HCT116 (cell line): ENCODE measurements at regions not wholly inside any gene's neighbourhood (a gene's known extent, or its start where the extent isn't known, plus 50 kb on each side); places are given as distances from the start of the nearest gene placed in this dataset.

Experiments
- ATAC-seq: fragments of 200-7000 bp; cut with Tn5 transposase; 2 replicates; pipeline ENCODE4 v1.9.1; 2020; ENCODE audit warnings: mild to moderate bottlenecking, moderate library complexity
- BruUV-seq: library from RNA; stranded (reverse); fragments of 400-500 nt; replicated peaks from 2 replicates; lab custom pipeline; 2021; lab: Mats Ljungman, UMichigan
- CTCF ChIA-PET: fragments of 300-600 bp; sonication (Branson Sonifier 250); formaldehyde crosslinking; loops from one replicate; lab custom pipeline; 2021; ENCODE audit warnings: antibody characterized with exemption; lab: Charles Lee
- POLR2A ChIA-PET: fragments of 300-600, 350-600 bp; sonication (Branson Sonifier 250); formaldehyde crosslinking; loops from one replicate; lab custom pipeline; 2021; ENCODE audit warnings: antibody characterized with exemption; lab: Charles Lee
- RAD21 ChIA-PET, 2 experiments: fragments of 300-600 bp; sonication (Branson Sonifier 250); formaldehyde crosslinking; loops; one replicate each; lab custom pipeline; 2023; ENCODE audit warnings: low total read pairs in 2 of 2; ENCODE audit not compliant: uncharacterized antibody in 2 of 2, unreplicated experiment in 2 of 2, low non-redundant PET in 1 of 2; lab: Charles Lee
- DNase-seq: peaks from one replicate; pipeline ENCODE4 v3.0.0-alpha.2; 2010; ENCODE audit warnings: low read depth, low spot score
- H2AFZ ChIP-seq: fragments of 200-600 bp; shearing (Covaris generic), sonication (generic); 2 replicates; pipeline ENCODE4 v1.6.1; 2017; ENCODE audit warnings: low read depth, mixed run types, mixed read lengths, antibody characterized with exemption, low read length; ENCODE audit not compliant: poor library complexity, severe bottlenecking
- H3K27ac ChIP-seq: 2 replicates; pipeline ENCODE4 v1.5.1; 2012; ENCODE audit warnings: low read depth, low read length
- H3K27me3 ChIP-seq: fragments of 200-600 bp; sonication (generic); 2 replicates; pipeline ENCODE4 v1.6.1; 2016; ENCODE audit warnings: mixed run types, low read length, mixed read lengths; ENCODE audit not compliant: insufficient read depth
- H3K36me3 ChIP-seq, 2 experiments: fragments of 200-500 bp in 1 of 2; fragments of 200-600 bp in 1 of 2; sonication (Bioruptor generic) in 1 of 2; sonication (generic) in 1 of 2; 2 replicates each; pipeline versions ENCODE4 v1.5.1 to v1.6.1; 2014 to 2016; ENCODE audit warnings: low read length in 2 of 2, inconsistent platforms in 1 of 2, mixed read lengths in 1 of 2, mixed run types in 1 of 2; ENCODE audit not compliant: insufficient read depth in 2 of 2, control insufficient read depth in 1 of 2
- H3K4me1 ChIP-seq, 2 experiments: fragments of 200-600 bp in 1 of 2; sonication (generic) in 1 of 2; 2 replicates each; pipeline versions ENCODE4 v1.5.1 to v1.6.1; 2012 to 2017; ENCODE audit warnings: low read length in 2 of 2, inconsistent platforms in 1 of 2, mild to moderate bottlenecking in 1 of 2, mixed read lengths in 1 of 2, mixed run types in 1 of 2, moderate library complexity in 1 of 2; ENCODE audit not compliant: insufficient read depth in 2 of 2, control insufficient read depth in 1 of 2
- H3K4me2 ChIP-seq: fragments of 200-600 bp; sonication (generic); 2 replicates; pipeline ENCODE4 v1.6.1; 2017; ENCODE audit warnings: mixed run types, low read length, mixed read lengths
- H3K4me3 ChIP-seq, 2 experiments: fragments of 200-600 bp in 1 of 2; sonication (generic) in 1 of 2; replicated peaks in 1 of 2; 2 replicates each; pipeline ENCODE4 v1.5.1; 2011 to 2016; ENCODE audit warnings: low read length in 2 of 2, control low read depth in 1 of 2, low read depth in 1 of 2, mild to moderate bottlenecking in 1 of 2, mixed read lengths in 1 of 2, mixed run types in 1 of 2
- H3K79me2 ChIP-seq: fragments of 200-600 bp; sonication (generic); 2 replicates; pipeline ENCODE4 v1.6.1; 2017; ENCODE audit warnings: mild to moderate bottlenecking, mixed run types, low read length, moderate library complexity, mixed read lengths; ENCODE audit not compliant: insufficient read depth
- H3K9ac ChIP-seq: fragments of 200-600 bp; sonication (generic); 2 replicates; pipeline ENCODE4 v1.6.1; 2016; ENCODE audit warnings: low read length, mixed read lengths
- H3K9me2 ChIP-seq: fragments of 200-600 bp; sonication (generic), shearing (Covaris generic); 2 replicates; pipeline ENCODE4 v1.6.1; 2017; ENCODE audit warnings: mixed run types, mild to moderate bottlenecking, moderate library complexity; ENCODE audit not compliant: insufficient read depth
- H3K9me3 ChIP-seq, 2 experiments: fragments of 200-500 bp in 1 of 2; fragments of 200-600 bp in 1 of 2; sonication (Bioruptor generic) in 1 of 2; sonication (generic) in 1 of 2; 2 replicates each; pipeline ENCODE4 v1.6.1; 2014 to 2017; ENCODE audit warnings: low read length in 2 of 2, mixed read lengths in 2 of 2, inconsistent platforms in 1 of 2, low read depth in 1 of 2, mild to moderate bottlenecking in 1 of 2, mixed run types in 1 of 2, moderate library complexity in 1 of 2; ENCODE audit not compliant: control insufficient read depth in 1 of 2, insufficient read depth in 1 of 2
- H4K20me1 ChIP-seq: fragments of 200-600 bp; sonication (generic), shearing (Covaris generic); 2 replicates; pipeline ENCODE4 v1.6.1; 2017; ENCODE audit warnings: mixed run types, mild to moderate bottlenecking, moderate library complexity; ENCODE audit not compliant: insufficient read depth
- ELF1 ChIP-seq: IDR thresholded peaks from 2 replicates; pipeline ENCODE4 v1.6.1; 2012; ENCODE audit warnings: low read depth, borderline replicate concordance
- FOSL1 ChIP-seq: IDR thresholded peaks from 2 replicates; pipeline ENCODE4 v1.6.1; 2012; ENCODE audit warnings: low read depth
- JUND ChIP-seq: IDR thresholded peaks from 2 replicates; pipeline ENCODE4 v1.6.1; 2012
- POLR2AphosphoS5 ChIP-seq: IDR thresholded peaks from 2 replicates; pipeline ENCODE4 v1.6.1; 2011; ENCODE audit warnings: mild to moderate bottlenecking, low read depth, low read length, moderate library complexity
- RAD21 ChIP-seq: IDR thresholded peaks from 2 replicates; pipeline ENCODE4 v1.6.1; 2012; ENCODE audit warnings: low read depth, mild to moderate bottlenecking
- SP1 ChIP-seq: IDR thresholded peaks from 2 replicates; pipeline ENCODE4 v1.6.1; 2012; ENCODE audit warnings: low read depth
- SRF ChIP-seq: IDR thresholded peaks from 2 replicates; pipeline ENCODE4 v1.6.1; 2012; ENCODE audit warnings: low read depth
- YY1 ChIP-seq: IDR thresholded peaks from 2 replicates; pipeline ENCODE4 v1.6.1; 2011; ENCODE audit warnings: low read length, low read depth, moderate library complexity, mild to moderate bottlenecking; ENCODE audit not compliant: insufficient replicate concordance; ENCODE audit errors: extremely low read depth
- ZFX ChIP-seq: fragments of 450-650 bp; IDR thresholded peaks from 2 replicates; pipeline ENCODE4 v1.6.1; 2017
- ZNF274 ChIP-seq: fragments of 200-500 bp; sonication (Bioruptor generic); IDR thresholded peaks from 2 replicates; pipeline ENCODE4 v1.6.1; 2014; ENCODE audit warnings: mild to moderate bottlenecking, low read depth, low read length, inconsistent platforms
- intact Hi-C: fragments of 100-400 bp; cut with micrococcal nuclease; formaldehyde crosslinking; loops from 2 replicates; pipeline ENCODE4 v1.10.0; 2022
- TF ChIP-seq, protein P1 (sequence below), 3 experiments: fragments of 200-600 bp in 1 of 3; sonication (generic) in 1 of 3; IDR thresholded peaks in 2 of 3; conservative IDR thresholded peaks in 1 of 3; 2 replicates each; pipeline ENCODE4 v1.5.1; 2012 to 2017; ENCODE audit warnings: low read depth in 2 of 3, low read length in 2 of 3, antibody characterized with exemption in 1 of 3, borderline replicate concordance in 1 of 3, control low read depth in 1 of 3, mild to moderate bottlenecking in 1 of 3, mixed read lengths in 1 of 3, mixed run types in 1 of 3, moderate library complexity in 1 of 3; ENCODE audit not compliant: insufficient read depth in 1 of 3
- TF ChIP-seq, protein P2 (sequence below): IDR thresholded peaks from 2 replicates; pipeline ENCODE4 v1.6.1; 2012
- TF ChIP-seq, protein P3 (sequence below): IDR thresholded peaks from 2 replicates; pipeline ENCODE4 v1.6.1; 2012

GRCh38 chr16:9345880-9346279, 254.4 kb downstream of the HAPSTR1 start:
- H3K4me1 ChIP-seq, result no peaks in the 10 kb centered on the region
- intact Hi-C loops, result no loop called here

DNA sequence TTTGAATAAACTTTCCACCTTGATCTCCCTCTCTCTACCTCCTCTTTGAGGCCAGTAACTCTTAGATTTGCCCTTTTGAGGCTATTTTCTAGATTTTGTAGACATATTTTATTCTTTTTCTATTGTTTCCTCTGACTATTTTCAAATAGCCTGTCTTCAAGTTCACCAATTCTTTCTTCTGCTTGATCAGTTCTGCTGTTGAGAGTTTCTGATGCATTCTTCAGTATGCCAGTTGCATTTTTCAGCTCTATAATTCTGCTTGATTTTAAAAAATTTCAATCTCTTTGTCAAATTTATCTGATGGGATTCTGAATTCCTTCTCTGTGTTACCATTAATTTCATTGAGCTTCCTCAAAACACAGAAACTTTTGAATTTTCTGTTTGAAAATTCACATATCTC, 257.5 kb downstream of the HAPSTR1 start:
- intact Hi-C loops, result no loop called here
- no peaks in the 10 kb centered on the region for H3K9me3 ChIP-seq
- H3K9me2 ChIP-seq, result no peaks in the 10 kb centered on the region
- ATAC-seq (no peak), DNase-seq (no peak)
- no peak overlapping the region for H3K27ac ChIP-seq
- H4K20me1 ChIP-seq, result no peaks in the 10 kb centered on the region
- ChIA-PET CTCF (no interaction called here), POLR2A (no interaction called here), RAD21 (no interaction called here)
- no peak overlapping the region for H3K9ac ChIP-seq
- H3K36me3 ChIP-seq, result no peaks in the 10 kb centered on the region
- H2AFZ ChIP-seq, result no peak overlapping the region
- no peak overlapping the region for H3K4me3 ChIP-seq
- H3K4me1 ChIP-seq, result peaks cover 3 to 8% of the 10 kb centered on the region in 2 experiments; a peak in 2 of 4 replicates
- peaks cover 4% of the 10 kb centered on the region; the same call in 1 of the 2 replicates for H3K27me3 ChIP-seq
- H3K79me2 ChIP-seq, result no peaks in the 10 kb centered on the region
- no peak overlapping the region for H3K4me2 ChIP-seq
- no TSS peak for BruUV-seq
- TF ChIP-seq, protein P1, sequence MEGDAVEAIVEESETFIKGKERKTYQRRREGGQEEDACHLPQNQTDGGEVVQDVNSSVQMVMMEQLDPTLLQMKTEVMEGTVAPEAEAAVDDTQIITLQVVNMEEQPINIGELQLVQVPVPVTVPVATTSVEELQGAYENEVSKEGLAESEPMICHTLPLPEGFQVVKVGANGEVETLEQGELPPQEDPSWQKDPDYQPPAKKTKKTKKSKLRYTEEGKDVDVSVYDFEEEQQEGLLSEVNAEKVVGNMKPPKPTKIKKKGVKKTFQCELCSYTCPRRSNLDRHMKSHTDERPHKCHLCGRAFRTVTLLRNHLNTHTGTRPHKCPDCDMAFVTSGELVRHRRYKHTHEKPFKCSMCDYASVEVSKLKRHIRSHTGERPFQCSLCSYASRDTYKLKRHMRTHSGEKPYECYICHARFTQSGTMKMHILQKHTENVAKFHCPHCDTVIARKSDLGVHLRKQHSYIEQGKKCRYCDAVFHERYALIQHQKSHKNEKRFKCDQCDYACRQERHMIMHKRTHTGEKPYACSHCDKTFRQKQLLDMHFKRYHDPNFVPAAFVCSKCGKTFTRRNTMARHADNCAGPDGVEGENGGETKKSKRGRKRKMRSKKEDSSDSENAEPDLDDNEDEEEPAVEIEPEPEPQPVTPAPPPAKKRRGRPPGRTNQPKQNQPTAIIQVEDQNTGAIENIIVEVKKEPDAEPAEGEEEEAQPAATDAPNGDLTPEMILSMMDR (IDR thresholded peaks at IDR 0.05 in 2 of 3, conservative IDR thresholded peaks at IDR 0.05 in 1 of 3; ENCODE audit: borderline replicate concordance in 1 of 3, insufficient read depth in 1 of 3, low read depth in 2 of 3, low read length in 2 of 3), result no peak
- TF ChIP-seq, protein P2, sequence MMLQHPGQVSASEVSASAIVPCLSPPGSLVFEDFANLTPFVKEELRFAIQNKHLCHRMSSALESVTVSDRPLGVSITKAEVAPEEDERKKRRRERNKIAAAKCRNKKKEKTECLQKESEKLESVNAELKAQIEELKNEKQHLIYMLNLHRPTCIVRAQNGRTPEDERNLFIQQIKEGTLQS, result no peak
- TF ChIP-seq ELF1 (no peak), JUND (no peak), RAD21 (no peak), ZNF274 (no peak), POLR2AphosphoS5 (no peak), FOSL1 (no peak), SP1 (no peak), SRF (no peak)
- TF ChIP-seq, protein P3, sequence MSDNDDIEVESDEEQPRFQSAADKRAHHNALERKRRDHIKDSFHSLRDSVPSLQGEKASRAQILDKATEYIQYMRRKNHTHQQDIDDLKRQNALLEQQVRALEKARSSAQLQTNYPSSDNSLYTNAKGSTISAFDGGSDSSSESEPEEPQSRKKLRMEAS, result no peak

More at GRCh38 chr16:9345880-9346279, 254.4 kb downstream of the HAPSTR1 start:
- no peaks in the 10 kb centered on the region for H3K36me3 ChIP-seq
- no peak overlapping the region for H2AFZ ChIP-seq
- BruUV-seq, result no TSS peak
- H3K4me2 ChIP-seq, result no peak overlapping the region
- no peak overlapping the region for H3K27ac ChIP-seq
- no peak overlapping the region for H3K4me3 ChIP-seq
- no peak for DNase-seq
- H3K79me2 ChIP-seq, result no peaks in the 10 kb centered on the region
- ATAC-seq, result no peak
- no peaks in the 10 kb centered on the region for H4K20me1 ChIP-seq
- CTCF ChIA-PET, result interaction anchor here (0.6 kb wide), 1 partner anchor 694 kb away, joined by 3 read pairs; no protein-coding TSS in a partner anchor
- no peak overlapping the region for H3K9ac ChIP-seq
- H3K27me3 ChIP-seq, result peaks cover 5% of the 10 kb centered on the region; the same call in 1 of the 2 replicates
- RAD21 ChIA-PET, result no interaction called here
- H3K9me2 ChIP-seq, result no peaks in the 10 kb centered on the region
- H3K9me3 ChIP-seq, result no peaks in the 10 kb centered on the region
- POLR2A ChIA-PET, result no interaction called here
- TF ChIP-seq POLR2AphosphoS5 (no peak), ZFX (no peak), SRF (no peak), YY1 (no peak), SP1 (no peak)
- TF ChIP-seq, protein P1 (IDR thresholded peaks at IDR 0.05 in 2 of 3, conservative IDR thresholded peaks at IDR 0.05 in 1 of 3; ENCODE audit: borderline replicate concordance in 1 of 3, insufficient read depth in 1 of 3, low read depth in 2 of 3, low read length in 2 of 3), result no peak
